Astrocyte of the spinal cord (primary cell): ENCODE measurements at regions not wholly inside any gene's neighbourhood (a gene's known extent, or its start where the extent isn't known, plus 50 kb on each side); places are given as distances from the start of the nearest gene placed in this dataset.

Source experiments
- DNase-seq: peaks from one replicate; pipeline ENCODE4 v3.0.0; 2011; ENCODE audit warnings: low read depth, low spot score
- H3K4me3 ChIP-seq: 2 replicates; pipeline ENCODE4 v1.5.1; 2011; ENCODE audit warnings: low read depth, mild to moderate bottlenecking, low read length, moderate library complexity
- CTCF ChIP-seq: IDR thresholded peaks from 2 replicates; pipeline ENCODE4 v1.5.1; 2012; ENCODE audit warnings: low read depth, mild to moderate bottlenecking, low read length, inconsistent platforms
- in situ Hi-C: cut with HindIII; loops from 2 replicates; pipeline ENCODE4 v1.10.0; 2017; ENCODE audit warnings: low sequenced_read_pairs

- no peak overlapping the region for H3K4me3 ChIP-seq
- in situ Hi-C loops, result no loop called here
- TF ChIP-seq CTCF, result no peak
- DNase-seq, result no peak
Observed at GRCh38 chr20:22462975-22463914, 121.1 kb downstream of the FOXA2 start.

GRCh38 chr20:22460803-22461202 is 123.6 kb downstream of the FOXA2 start:
- no peak for DNase-seq
- H3K4me3 ChIP-seq, result no peak overlapping the region
- in situ Hi-C loops, result no loop called here
- TF ChIP-seq CTCF, result no peak

- no peak for DNase-seq
- TF ChIP-seq CTCF, result no peak
- in situ Hi-C loops, result no loop called here
- H3K4me3 ChIP-seq, result no peak overlapping the region
Observed at GRCh38 chr20:22460231-22460630, 124.1 kb downstream of the FOXA2 start.

GRCh38 chr20:22459754-22460153 is 124.6 kb downstream of the FOXA2 start:
- no peak for DNase-seq
- no peak overlapping the region for H3K4me3 ChIP-seq
- in situ Hi-C loops, result no loop called here
- TF ChIP-seq CTCF, result no peak

- TF ChIP-seq CTCF, result no peak
- no peak overlapping the region for H3K4me3 ChIP-seq
- in situ Hi-C loops, result no loop called here
- DNase-seq, result no peak
Observed at GRCh38 chr20:22456109-22456508, 128.3 kb downstream of the FOXA2 start.

GRCh38 chr20:22455259-22455658 is 129.1 kb downstream of the FOXA2 start:
- TF ChIP-seq CTCF, result no peak
- no peak for DNase-seq
- in situ Hi-C loops, result no loop called here
- H3K4me3 ChIP-seq, result no peak overlapping the region
